GM21723 (cell line): ENCODE measurements at regions not wholly inside any gene's neighbourhood (a gene's known extent, or its start where the extent isn't known, plus 50 kb on each side); places are given as distances from the start of the nearest gene placed in this dataset.
"Not testable (repeated sequence)": the region's sequence is repeated elsewhere in the genome, so short reads cannot be mapped to it uniquely, and the experiment has no call there.

Experiments used
- ATAC-seq: cut with Tn5 transposase; IDR thresholded peaks from one replicate; pipeline ENCODE4 v1.9.1; 2021; ENCODE audit warnings: mild to moderate bottlenecking, moderate library complexity; ENCODE audit not compliant: unreplicated experiment

- ATAC-seq = no peak
Observed at GRCh38 chr11:90635151-90635550, 412.3 kb upstream of the CHORDC1 start.

GRCh38 chr11:90630176-90630575, 407.3 kb upstream of the CHORDC1 start:
- ATAC-seq = no peak

GRCh38 chr11:90629229-90629806, 406.5 kb upstream of the CHORDC1 start:
- no peak for ATAC-seq

- no peak for ATAC-seq
Observed at GRCh38 chr11:90614318-90614717, 391.5 kb upstream of the CHORDC1 start.

GRCh38 chr11:90613037-90613436, 390.2 kb upstream of the CHORDC1 start:
- not testable (repeated sequence) for ATAC-seq

GRCh38 chr11:90606721-90607120, 383.9 kb upstream of the CHORDC1 start:
- no peak for ATAC-seq

- ATAC-seq = no peak
Observed at GRCh38 chr11:90601261-90601660, 378.4 kb upstream of the CHORDC1 start.

- no peak for ATAC-seq
Observed at GRCh38 chr11:90594658-90595057, 371.8 kb upstream of the CHORDC1 start.

GRCh38 chr11:90593099-90593498, 370.2 kb upstream of the CHORDC1 start:
- ATAC-seq = no peak

GRCh38 chr11:90590286-90590685, 367.4 kb upstream of the CHORDC1 start:
- ATAC-seq = no peak

GRCh38 chr11:90589735-90590134, 366.9 kb upstream of the CHORDC1 start:
- no peak for ATAC-seq

GRCh38 chr11:90587896-90588295, 365.0 kb upstream of the CHORDC1 start:
- no peak for ATAC-seq

- no peak for ATAC-seq
Observed at GRCh38 chr11:90585491-90585890, 362.6 kb upstream of the CHORDC1 start.

- ATAC-seq = not testable (repeated sequence)
Observed at GRCh38 chr11:90582999-90583398, 360.1 kb upstream of the CHORDC1 start.

- ATAC-seq = no peak
Observed at GRCh38 chr11:90564531-90564930, 341.7 kb upstream of the CHORDC1 start.

GRCh38 chr11:90558328-90558865, 335.5 kb upstream of the CHORDC1 start:
- no peak for ATAC-seq

- ATAC-seq = no peak
Observed at GRCh38 chr11:90556606-90557005, 333.8 kb upstream of the CHORDC1 start.

- ATAC-seq = no peak
Observed at GRCh38 chr11:90556026-90556425, 333.2 kb upstream of the CHORDC1 start.

GRCh38 chr11:90555477-90555876, 332.6 kb upstream of the CHORDC1 start:
- no peak for ATAC-seq

- ATAC-seq = no peak
Observed at GRCh38 chr11:90542092-90542491, 319.2 kb upstream of the CHORDC1 start.

GRCh38 chr11:90536301-90536700, 313.5 kb upstream of the CHORDC1 start:
- no peak for ATAC-seq

GRCh38 chr11:90532125-90532524, 309.3 kb upstream of the CHORDC1 start:
- ATAC-seq = no peak

- no peak for ATAC-seq
Observed at GRCh38 chr11:90531001-90531400, 308.2 kb upstream of the CHORDC1 start.
